ENCODE measurements at regions not wholly inside any gene's neighbourhood (a gene's known extent, or its start where the extent isn't known, plus 50 kb on each side); places are given as distances from the start of the nearest gene placed in this dataset.

DNA sequence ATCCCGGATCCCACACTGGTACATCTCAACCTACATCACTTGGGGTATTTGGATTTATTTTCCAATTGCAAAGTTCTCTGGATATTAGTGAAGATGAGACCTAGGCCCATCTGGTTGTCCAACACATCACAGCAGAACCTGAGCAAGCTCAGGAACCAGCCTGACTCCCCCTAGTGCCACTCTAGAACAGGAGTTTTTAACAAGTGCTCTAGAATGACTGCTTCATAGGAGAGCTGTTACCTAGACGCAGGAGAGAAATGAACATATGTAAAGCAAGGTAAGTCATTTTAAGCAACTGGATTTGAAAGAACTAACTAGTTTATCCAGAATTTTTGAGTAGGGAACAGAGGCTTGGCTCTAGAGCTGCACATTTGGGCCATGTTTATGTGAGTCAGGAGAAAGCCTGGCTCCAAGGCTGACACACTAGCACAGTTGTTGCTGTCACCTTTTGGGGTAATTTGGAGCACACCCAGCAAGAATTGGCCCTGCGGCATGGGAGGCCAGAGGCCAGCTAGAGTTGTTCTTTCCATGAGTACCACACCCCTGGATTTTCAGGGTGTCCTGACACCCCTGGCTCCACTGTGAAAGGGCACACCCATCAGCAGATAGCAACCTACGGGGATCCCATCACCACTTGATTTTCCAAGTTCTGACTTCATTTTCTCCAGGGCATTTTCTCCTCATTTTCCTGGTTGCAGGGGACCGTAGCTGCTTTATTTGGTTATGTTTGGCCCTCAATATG is 110.9 kb upstream of the LPAR1 start:
- Histone ChIP-seq H3K36me3 (ENCODE audit: control insufficient read depth, insufficient read depth, low read length) (no peaks in the 10 kb centered on the region), H3K4me3 (ENCODE audit: low read depth, low read length) (no peak overlapping the region), H3K27me3 (ENCODE audit: control insufficient read depth, insufficient read depth, low read length) (no peaks in the 10 kb centered on the region), H3K4me1 (ENCODE audit: control insufficient read depth, insufficient read depth, low read length) (no peaks in the 10 kb centered on the region), H3K9ac (ENCODE audit: low read depth, low read length) (no peak overlapping the region), H3K27ac (ENCODE audit: low read depth, low read length) (no peak overlapping the region), H3K9me3 (ENCODE audit: control insufficient read depth, insufficient read depth, low read length) (no peaks in the 10 kb centered on the region)

DNA sequence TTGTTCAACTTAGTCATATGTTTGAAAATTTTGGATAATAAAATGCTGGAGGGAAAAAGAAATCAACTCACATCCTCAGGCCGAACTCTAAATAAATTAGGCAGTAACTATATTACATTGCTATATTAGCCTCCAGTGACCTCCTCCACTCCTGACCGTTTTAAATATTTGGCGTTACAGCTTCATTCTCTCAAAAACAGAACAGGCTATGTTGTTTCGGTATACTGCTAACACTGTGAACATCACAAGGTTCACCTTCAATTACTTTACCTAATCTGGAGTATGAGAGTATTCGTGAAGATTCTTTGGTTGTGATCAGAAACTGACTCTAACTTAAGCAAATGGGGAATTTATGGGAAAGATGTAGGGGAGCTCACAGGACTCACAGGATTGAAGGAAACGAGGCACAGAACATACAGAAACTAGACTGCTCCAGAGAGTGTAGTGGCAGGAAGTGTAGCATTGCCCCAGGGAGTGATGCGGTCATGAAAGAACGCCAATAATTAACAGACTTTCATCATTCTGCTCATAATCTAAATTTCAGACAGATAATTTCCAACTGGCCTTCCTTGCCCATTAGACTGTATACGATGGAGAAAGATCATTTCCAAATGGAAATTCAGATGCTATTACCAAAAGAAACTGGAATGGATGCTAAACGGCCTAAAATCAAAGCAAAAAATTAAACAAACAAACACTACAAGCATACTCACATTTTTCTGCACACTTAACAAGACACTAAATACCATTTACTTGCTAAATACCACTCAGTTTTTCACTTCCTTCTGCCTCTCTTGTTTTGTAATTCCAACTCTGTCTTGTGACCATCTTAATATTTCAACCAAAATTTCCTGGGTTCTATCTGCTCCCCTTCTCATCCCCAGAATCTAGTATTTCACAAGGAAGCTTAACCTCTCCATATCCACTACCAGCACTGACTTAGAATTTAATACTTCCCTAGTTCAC is 110.1 kb upstream of the LPAR1 start:
- Histone ChIP-seq H3K9me3 (ENCODE audit: control insufficient read depth, insufficient read depth, low read length) (no peaks in the 10 kb centered on the region), H3K27me3 (ENCODE audit: control insufficient read depth, insufficient read depth, low read length) (no peaks in the 10 kb centered on the region), H3K9ac (ENCODE audit: low read depth, low read length) (no peak overlapping the region), H3K27ac (ENCODE audit: low read depth, low read length) (no peak overlapping the region), H3K4me3 (ENCODE audit: low read depth, low read length) (no peak overlapping the region), H3K4me1 (ENCODE audit: control insufficient read depth, insufficient read depth, low read length) (no peaks in the 10 kb centered on the region), H3K36me3 (ENCODE audit: control insufficient read depth, insufficient read depth, low read length) (no peaks in the 10 kb centered on the region)

DNA sequence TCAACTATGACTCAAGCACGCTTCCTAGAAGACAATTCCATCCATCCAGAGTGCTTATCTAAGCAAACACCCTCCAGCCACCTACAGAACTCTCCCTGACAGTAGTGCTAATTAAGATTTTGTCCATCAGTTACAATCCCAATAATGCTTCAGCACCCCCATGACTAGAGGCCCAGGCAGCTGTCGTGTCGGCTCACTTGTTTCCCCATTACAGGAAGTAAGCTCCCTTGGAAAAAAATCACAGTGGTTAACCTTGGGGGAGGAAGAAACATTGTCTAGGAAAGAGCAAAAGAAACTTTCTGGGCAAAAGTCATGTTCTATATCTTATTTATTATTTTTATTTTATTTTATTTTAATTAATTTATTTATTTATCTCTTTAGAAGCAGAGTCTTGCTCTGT is 108.8 kb upstream of the LPAR1 start:
- Histone ChIP-seq H3K4me3 (ENCODE audit: low read depth, low read length) (no peak overlapping the region), H3K36me3 (ENCODE audit: control insufficient read depth, insufficient read depth, low read length) (no peaks in the 10 kb centered on the region), H3K27me3 (ENCODE audit: control insufficient read depth, insufficient read depth, low read length) (no peaks in the 10 kb centered on the region), H3K9me3 (ENCODE audit: control insufficient read depth, insufficient read depth, low read length) (no peaks in the 10 kb centered on the region), H3K27ac (ENCODE audit: low read depth, low read length) (no peak overlapping the region), H3K4me1 (ENCODE audit: control insufficient read depth, insufficient read depth, low read length) (no peaks in the 10 kb centered on the region), H3K9ac (ENCODE audit: low read depth, low read length) (no peak overlapping the region)

DNA sequence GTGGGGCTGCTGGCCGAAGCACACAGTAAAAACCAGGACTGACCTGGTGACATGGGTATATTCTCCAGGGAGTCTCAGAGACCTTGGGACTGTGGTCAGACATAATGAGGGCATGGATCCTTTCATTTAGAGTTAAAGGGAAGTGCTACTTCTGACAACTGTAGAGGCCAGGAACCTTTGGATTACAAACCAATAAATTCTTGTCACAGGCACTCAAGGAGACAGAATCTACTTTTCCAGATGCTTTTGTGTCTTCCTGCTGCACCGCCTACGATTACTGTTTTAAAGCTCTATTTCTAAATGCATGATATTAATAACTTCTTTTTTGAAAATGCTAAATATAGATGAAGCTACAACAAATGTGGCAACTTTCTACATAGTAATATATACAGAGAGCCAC is 106.5 kb upstream of the LPAR1 start:
- H3K27me3 ChIP-seq (ENCODE audit: control insufficient read depth, insufficient read depth, low read length), result no peaks in the 10 kb centered on the region
- H3K4me3 ChIP-seq (ENCODE audit: low read depth, low read length), result no peak overlapping the region
- no peak overlapping the region for H3K9ac ChIP-seq (ENCODE audit: low read depth, low read length)
- H3K4me1 ChIP-seq (ENCODE audit: control insufficient read depth, insufficient read depth, low read length), result no peaks in the 10 kb centered on the region
- H3K36me3 ChIP-seq (ENCODE audit: control insufficient read depth, insufficient read depth, low read length), result no peaks in the 10 kb centered on the region
- H3K27ac ChIP-seq (ENCODE audit: low read depth, low read length), result no peak overlapping the region
- H3K9me3 ChIP-seq (ENCODE audit: control insufficient read depth, insufficient read depth, low read length), result no peaks in the 10 kb centered on the region

DNA sequence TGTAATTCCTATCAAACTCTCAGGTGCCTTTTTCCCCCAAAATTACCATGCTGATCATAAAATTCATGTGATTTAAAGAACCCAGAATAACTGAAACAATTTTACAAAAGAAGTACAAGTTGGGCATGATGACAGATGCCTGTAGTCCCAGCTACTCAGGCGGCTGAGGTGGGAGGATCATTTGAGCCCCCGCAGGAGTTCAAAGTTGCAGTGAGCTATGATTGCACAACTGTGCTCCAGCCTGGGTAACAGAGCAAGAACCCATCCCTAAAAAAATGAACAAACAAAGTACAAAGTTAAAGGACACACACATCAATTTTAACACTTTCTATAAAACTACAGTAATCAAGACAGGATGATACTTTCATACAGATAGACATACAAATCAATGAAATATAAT is 97.9 kb upstream of the LPAR1 start:
- H3K4me1 ChIP-seq (ENCODE audit: control insufficient read depth, insufficient read depth, low read length), result no peaks in the 10 kb centered on the region
- no peaks in the 10 kb centered on the region for H3K9me3 ChIP-seq (ENCODE audit: control insufficient read depth, insufficient read depth, low read length)
- H3K4me3 ChIP-seq (ENCODE audit: low read depth, low read length), result no peak overlapping the region
- H3K27me3 ChIP-seq (ENCODE audit: control insufficient read depth, insufficient read depth, low read length), result no peaks in the 10 kb centered on the region
- no peak overlapping the region for H3K27ac ChIP-seq (ENCODE audit: low read depth, low read length)
- no peak overlapping the region for H3K9ac ChIP-seq (ENCODE audit: low read depth, low read length)
- H3K36me3 ChIP-seq (ENCODE audit: control insufficient read depth, insufficient read depth, low read length), result no peaks in the 10 kb centered on the region

DNA sequence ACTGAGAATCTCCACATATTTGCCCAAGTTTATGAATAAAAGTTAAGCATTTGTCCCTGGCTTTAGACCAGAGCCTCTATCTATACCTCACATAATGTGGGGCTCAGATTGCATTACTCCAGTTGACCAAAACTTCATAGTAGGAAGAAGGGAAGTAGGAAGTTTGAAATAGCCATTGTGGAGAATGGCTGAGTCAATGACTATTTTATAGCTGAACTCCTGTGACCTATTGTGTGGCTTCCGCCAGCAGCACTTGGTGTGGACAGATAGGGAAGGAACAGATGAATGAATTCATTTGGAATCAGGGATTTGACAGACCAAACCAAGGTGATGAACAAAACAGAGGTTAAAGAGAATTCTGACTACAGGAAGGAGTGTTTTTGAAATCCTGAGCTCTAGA is 92.9 kb upstream of the LPAR1 start:
- Histone ChIP-seq H3K4me1 (ENCODE audit: control insufficient read depth, insufficient read depth, low read length) (no peaks in the 10 kb centered on the region), H3K4me3 (ENCODE audit: low read depth, low read length) (no peak overlapping the region), H3K36me3 (ENCODE audit: control insufficient read depth, insufficient read depth, low read length) (no peaks in the 10 kb centered on the region), H3K27ac (ENCODE audit: low read depth, low read length) (no peak overlapping the region), H3K27me3 (ENCODE audit: control insufficient read depth, insufficient read depth, low read length) (no peaks in the 10 kb centered on the region), H3K9me3 (ENCODE audit: control insufficient read depth, insufficient read depth, low read length) (no peaks in the 10 kb centered on the region), H3K9ac (ENCODE audit: low read depth, low read length) (no peak overlapping the region)

DNA sequence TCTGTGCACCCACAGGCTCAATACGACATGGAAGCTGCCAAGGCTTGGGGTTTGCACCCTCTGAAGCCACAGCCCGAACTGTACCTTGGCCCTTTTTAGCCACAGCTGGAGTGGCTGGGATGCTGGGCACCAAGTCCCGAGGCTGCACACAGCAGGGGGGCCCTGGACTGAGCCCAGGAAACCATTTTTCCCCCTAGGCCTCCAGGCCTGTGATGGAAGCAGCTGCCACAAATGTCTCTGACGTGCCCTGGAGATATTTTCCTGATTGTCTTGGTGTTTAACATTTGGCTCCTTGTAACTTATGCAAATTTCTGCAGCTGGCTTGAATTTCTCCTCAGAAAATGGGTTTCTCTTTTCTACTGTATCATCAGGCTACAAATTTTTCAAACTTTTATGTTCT is 82.3 kb upstream of the LPAR1 start:
- Histone ChIP-seq H3K9me3 (ENCODE audit: control insufficient read depth, insufficient read depth, low read length) (peaks cover 11% of the 10 kb centered on the region; the same call in 1 of the 2 replicates), H3K4me3 (ENCODE audit: low read depth, low read length) (no peak overlapping the region), H3K4me1 (ENCODE audit: control insufficient read depth, insufficient read depth, low read length) (no peaks in the 10 kb centered on the region), H3K9ac (ENCODE audit: low read depth, low read length) (no peak overlapping the region), H3K27me3 (ENCODE audit: control insufficient read depth, insufficient read depth, low read length) (no peaks in the 10 kb centered on the region), H3K36me3 (ENCODE audit: control insufficient read depth, insufficient read depth, low read length) (no peaks in the 10 kb centered on the region), H3K27ac (ENCODE audit: low read depth, low read length) (no peak overlapping the region)

DNA sequence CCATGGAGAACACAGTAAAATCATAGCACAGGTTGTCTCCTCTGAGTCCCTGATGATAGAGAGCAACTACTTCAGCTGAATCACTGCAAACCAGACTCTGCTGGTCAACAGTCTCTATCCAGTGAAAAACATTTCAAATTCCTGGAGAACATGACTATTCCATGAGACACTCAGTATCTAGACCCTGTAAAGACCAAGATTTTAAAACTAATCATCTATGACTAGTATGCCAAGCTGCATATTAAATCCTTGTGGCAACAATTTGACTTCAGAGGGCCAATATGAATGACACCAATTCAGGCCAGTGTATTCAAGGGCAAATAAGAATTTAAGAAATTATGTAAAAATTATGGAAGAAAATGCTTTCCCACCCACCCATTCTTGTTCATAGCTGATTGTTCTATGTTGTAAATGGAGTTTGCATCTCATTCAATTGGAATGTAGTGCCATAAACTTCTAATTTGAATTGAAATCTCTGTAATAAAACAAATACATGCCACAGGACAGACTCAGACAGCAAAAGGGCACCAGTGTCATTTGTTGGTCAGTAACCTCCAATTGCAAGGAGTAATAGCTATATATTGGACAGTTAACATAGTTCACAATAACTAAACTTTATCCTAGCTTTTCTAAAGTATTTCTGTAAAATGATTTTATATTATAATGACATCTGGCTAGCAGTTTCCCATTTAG is 80.1 kb upstream of the LPAR1 start:
- peaks cover 11% of the 10 kb centered on the region; the same call in 1 of the 2 replicates for H3K9me3 ChIP-seq (ENCODE audit: control insufficient read depth, insufficient read depth, low read length)
- no peak overlapping the region for H3K4me3 ChIP-seq (ENCODE audit: low read depth, low read length)
- no peak overlapping the region for H3K27ac ChIP-seq (ENCODE audit: low read depth, low read length)
- H3K27me3 ChIP-seq (ENCODE audit: control insufficient read depth, insufficient read depth, low read length), result no peaks in the 10 kb centered on the region
- no peaks in the 10 kb centered on the region for H3K4me1 ChIP-seq (ENCODE audit: control insufficient read depth, insufficient read depth, low read length)
- H3K9ac ChIP-seq (ENCODE audit: low read depth, low read length), result no peak overlapping the region
- no peaks in the 10 kb centered on the region for H3K36me3 ChIP-seq (ENCODE audit: control insufficient read depth, insufficient read depth, low read length)

DNA sequence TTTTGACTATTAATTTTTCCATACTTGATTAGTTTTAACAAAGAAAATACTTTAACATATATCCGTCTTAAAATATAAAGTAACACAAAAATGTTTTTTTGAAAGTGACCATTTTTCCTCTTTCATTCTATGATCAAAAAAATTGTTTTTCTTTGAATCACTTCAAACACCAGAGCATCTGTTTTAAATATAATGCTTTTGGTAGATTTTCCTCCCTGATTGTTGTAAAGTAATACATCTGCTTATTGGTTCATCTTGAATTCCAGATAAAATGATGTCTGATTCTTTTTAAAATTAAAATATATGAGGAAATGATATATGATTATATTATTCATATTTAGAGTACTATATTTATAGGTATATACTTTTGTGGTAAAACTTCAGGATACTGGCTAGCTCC is 76.2 kb upstream of the LPAR1 start:
- Histone ChIP-seq H3K9me3 (ENCODE audit: control insufficient read depth, insufficient read depth, low read length) (peaks cover under 1% of the 10 kb centered on the region; the same call in 1 of the 2 replicates), H3K9ac (ENCODE audit: low read depth, low read length) (no peak overlapping the region), H3K36me3 (ENCODE audit: control insufficient read depth, insufficient read depth, low read length) (no peaks in the 10 kb centered on the region), H3K4me3 (ENCODE audit: low read depth, low read length) (no peak overlapping the region), H3K27me3 (ENCODE audit: control insufficient read depth, insufficient read depth, low read length) (no peaks in the 10 kb centered on the region), H3K27ac (ENCODE audit: low read depth, low read length) (no peak overlapping the region), H3K4me1 (ENCODE audit: control insufficient read depth, insufficient read depth, low read length) (no peaks in the 10 kb centered on the region)

DNA sequence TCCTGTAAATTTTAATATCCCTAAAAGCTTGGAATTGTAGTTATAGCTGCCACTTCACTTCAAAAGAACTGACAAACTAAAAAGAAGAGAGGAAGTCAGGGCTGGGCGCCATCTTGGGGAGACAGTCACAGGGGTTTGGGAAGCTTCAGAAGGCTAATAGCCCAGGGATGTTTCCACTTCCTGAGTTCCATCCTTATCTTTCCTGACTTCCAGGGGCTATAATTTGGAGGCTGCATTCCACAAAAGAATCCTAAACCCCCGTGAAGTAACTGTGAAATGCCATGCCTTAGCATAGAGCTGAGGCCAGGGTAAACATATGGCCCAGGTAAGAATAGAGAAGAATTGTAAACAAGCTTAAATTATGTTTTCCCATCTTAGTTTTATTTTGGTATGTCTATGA is 75.4 kb upstream of the LPAR1 start:
- H3K27me3 ChIP-seq (ENCODE audit: control insufficient read depth, insufficient read depth, low read length), result no peaks in the 10 kb centered on the region
- no peak overlapping the region for H3K9ac ChIP-seq (ENCODE audit: low read depth, low read length)
- no peak overlapping the region for H3K4me3 ChIP-seq (ENCODE audit: low read depth, low read length)
- H3K36me3 ChIP-seq (ENCODE audit: control insufficient read depth, insufficient read depth, low read length), result no peaks in the 10 kb centered on the region
- no peaks in the 10 kb centered on the region for H3K9me3 ChIP-seq (ENCODE audit: control insufficient read depth, insufficient read depth, low read length)
- no peaks in the 10 kb centered on the region for H3K4me1 ChIP-seq (ENCODE audit: control insufficient read depth, insufficient read depth, low read length)
- no peak overlapping the region for H3K27ac ChIP-seq (ENCODE audit: low read depth, low read length)

Data from HUES48 (cell line).